ENCODE measurements at regions not wholly inside any gene's neighbourhood (a gene's known extent, or its start where the extent isn't known, plus 50 kb on each side); places are given as distances from the start of the nearest gene placed in this dataset.

DNA sequence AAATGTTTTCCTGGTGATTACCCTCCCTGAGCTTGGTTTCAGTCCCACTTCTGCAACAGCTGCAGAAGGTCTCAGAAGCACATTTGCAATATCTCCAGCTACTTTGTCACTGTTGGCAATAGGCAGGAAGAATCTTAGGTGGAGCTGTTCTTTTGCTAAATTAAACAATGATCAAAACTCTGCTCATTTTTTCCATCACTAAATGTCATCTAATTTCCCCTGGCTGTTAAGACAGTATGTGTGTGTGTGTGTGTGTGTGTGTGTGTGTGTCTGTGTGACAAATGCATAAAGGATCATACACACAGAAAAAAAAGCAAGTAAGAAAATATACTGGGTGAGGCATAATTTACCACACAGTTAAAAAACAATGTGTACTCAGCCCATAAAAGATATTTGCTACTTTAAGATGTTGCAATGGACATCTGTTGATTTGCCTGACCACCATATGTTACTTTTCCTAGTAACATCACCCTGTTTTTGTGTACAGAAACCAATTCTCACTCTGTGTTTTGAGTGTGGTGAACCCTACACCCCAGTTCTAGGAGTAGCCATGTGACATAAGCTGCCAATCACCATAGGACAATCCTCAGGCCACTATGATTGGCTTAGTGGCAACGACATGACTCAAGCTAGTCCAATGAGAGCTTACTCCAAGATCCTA is 572.6 kb upstream of the CLINT1 start:
- peak in 2 of 6 donors; percentile 13 to 14 for DNase-seq (ENCODE audit: low read depth in 4 of 6, low spot score in 6 of 6)
- whole genome bisulfite sequencing (ENCODE audit: insufficient coverage) = no CpG with 5 or more reads among the region's 1 CpG
- Histone ChIP-seq H3K27me3 (ENCODE audit: control insufficient read depth, insufficient read depth, low read length) (no peaks in the 10 kb centered on the region), H3K36me3 (ENCODE audit: control insufficient read depth, insufficient read depth, low read length) (no peaks in the 10 kb centered on the region), H3K4me3 (ENCODE audit: low read depth, low read length) (no peak overlapping the region), H3K27ac (ENCODE audit: low read depth, low read length) (no peak overlapping the region), H3K4me1 (ENCODE audit: control insufficient read depth, insufficient read depth, low read length) (no peaks in the 10 kb centered on the region), H3K9me3 (ENCODE audit: control insufficient read depth, insufficient read depth, low read length) (no peaks in the 10 kb centered on the region)

DNA sequence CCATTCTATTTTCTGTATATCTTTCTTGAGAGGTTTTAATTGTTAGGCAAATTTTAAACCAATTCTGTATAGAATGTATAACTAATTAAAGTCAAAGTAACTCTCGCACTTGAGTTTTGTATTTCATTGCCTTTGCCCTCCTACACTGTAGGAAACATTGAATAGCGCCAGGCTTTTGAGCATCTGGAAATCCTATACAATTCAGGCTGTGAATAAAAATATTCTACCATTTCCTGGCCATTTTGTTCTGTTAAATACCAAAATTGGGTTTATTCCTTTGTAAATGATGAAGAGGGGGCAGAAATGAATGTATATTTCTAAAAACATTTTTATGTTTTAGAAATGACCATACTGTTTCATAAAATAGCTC is 571.8 kb upstream of the CLINT1 start:
- H3K4me1 ChIP-seq (ENCODE audit: control insufficient read depth, insufficient read depth, low read length) = no peaks in the 10 kb centered on the region
- WGBS (ENCODE audit: insufficient coverage) = no CpG with 5 or more reads among the region's 2 CpGs
- H3K27ac ChIP-seq (ENCODE audit: low read depth, low read length) = no peak overlapping the region
- no peak for DNase-seq (ENCODE audit: low read depth in 4 of 6, low spot score in 6 of 6)
- no peaks in the 10 kb centered on the region for H3K36me3 ChIP-seq (ENCODE audit: control insufficient read depth, insufficient read depth, low read length)
- H3K4me3 ChIP-seq (ENCODE audit: low read depth, low read length) = no peak overlapping the region
- no peaks in the 10 kb centered on the region for H3K9me3 ChIP-seq (ENCODE audit: control insufficient read depth, insufficient read depth, low read length)
- no peaks in the 10 kb centered on the region for H3K27me3 ChIP-seq (ENCODE audit: control insufficient read depth, insufficient read depth, low read length)

DNA sequence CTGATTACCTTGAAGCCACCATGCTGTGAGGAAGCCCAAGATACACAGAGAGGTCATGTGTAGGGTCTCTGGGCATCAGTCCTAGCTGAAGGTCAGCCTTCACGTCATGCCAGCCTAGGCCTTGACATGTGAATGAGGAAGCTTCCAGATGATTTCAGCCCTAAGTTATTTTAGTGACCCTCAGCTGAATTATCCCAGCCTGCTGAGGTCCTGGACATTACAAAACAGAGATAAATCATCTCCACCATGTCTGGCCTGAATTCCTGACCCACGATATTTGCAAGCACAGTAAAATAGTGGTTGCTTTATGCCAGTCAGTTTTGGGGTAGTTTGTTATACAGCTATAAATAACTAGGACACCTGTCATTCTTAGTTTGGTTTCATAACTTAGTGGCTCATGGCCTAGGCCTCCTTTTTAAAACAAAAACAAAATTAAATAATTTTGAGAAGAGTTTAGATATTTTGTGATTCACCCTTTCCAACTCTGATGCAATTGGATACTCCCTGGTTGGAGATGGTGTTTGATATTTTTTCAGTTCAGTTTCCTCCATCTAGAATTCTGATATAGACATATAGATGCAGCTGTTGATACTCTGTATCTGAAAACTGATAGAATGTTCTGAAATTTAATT is 571.3 kb upstream of the CLINT1 start:
- no peaks in the 10 kb centered on the region for H3K27me3 ChIP-seq (ENCODE audit: control insufficient read depth, insufficient read depth, low read length)
- no peaks in the 10 kb centered on the region for H3K36me3 ChIP-seq (ENCODE audit: control insufficient read depth, insufficient read depth, low read length)
- no peak overlapping the region for H3K27ac ChIP-seq (ENCODE audit: low read depth, low read length)
- no peaks in the 10 kb centered on the region for H3K4me1 ChIP-seq (ENCODE audit: control insufficient read depth, insufficient read depth, low read length)
- H3K9me3 ChIP-seq (ENCODE audit: control insufficient read depth, insufficient read depth, low read length) = no peaks in the 10 kb centered on the region
- WGBS (ENCODE audit: insufficient coverage) = 83% methylated on average over 1 of the region's 2 CpGs
- H3K4me3 ChIP-seq (ENCODE audit: low read depth, low read length) = no peak overlapping the region
- DNase-seq (ENCODE audit: low read depth in 4 of 6, low spot score in 6 of 6) = no peak

DNA sequence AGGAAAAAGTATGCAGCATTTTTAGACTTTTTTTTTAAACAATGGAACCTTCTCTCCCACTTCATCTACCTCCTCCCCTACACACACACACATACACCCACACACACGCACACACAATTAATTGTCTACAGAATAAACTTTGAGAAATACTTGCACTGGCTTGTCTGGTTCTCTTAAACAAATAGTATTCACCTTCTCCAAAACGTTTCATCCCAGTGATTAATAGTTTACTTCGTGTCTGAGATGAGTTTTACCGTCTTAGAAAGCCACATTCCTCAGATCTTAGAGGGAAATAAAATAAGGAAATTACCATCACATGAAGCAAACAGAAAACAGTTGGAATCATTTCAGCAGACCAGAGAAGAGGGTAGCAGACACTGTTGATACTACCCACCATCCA is 570.6 kb upstream of the CLINT1 start:
- WGBS (ENCODE audit: insufficient coverage) = no CpG with 5 or more reads among the region's 4 CpGs
- DNase-seq (ENCODE audit: low read depth in 4 of 6, low spot score in 6 of 6) = no peak
- H3K9me3 ChIP-seq (ENCODE audit: control insufficient read depth, insufficient read depth, low read length) = no peaks in the 10 kb centered on the region
- no peaks in the 10 kb centered on the region for H3K36me3 ChIP-seq (ENCODE audit: control insufficient read depth, insufficient read depth, low read length)
- H3K27ac ChIP-seq (ENCODE audit: low read depth, low read length) = no peak overlapping the region
- H3K27me3 ChIP-seq (ENCODE audit: control insufficient read depth, insufficient read depth, low read length) = no peaks in the 10 kb centered on the region
- H3K4me1 ChIP-seq (ENCODE audit: control insufficient read depth, insufficient read depth, low read length) = no peaks in the 10 kb centered on the region
- H3K4me3 ChIP-seq (ENCODE audit: low read depth, low read length) = no peak overlapping the region

DNA sequence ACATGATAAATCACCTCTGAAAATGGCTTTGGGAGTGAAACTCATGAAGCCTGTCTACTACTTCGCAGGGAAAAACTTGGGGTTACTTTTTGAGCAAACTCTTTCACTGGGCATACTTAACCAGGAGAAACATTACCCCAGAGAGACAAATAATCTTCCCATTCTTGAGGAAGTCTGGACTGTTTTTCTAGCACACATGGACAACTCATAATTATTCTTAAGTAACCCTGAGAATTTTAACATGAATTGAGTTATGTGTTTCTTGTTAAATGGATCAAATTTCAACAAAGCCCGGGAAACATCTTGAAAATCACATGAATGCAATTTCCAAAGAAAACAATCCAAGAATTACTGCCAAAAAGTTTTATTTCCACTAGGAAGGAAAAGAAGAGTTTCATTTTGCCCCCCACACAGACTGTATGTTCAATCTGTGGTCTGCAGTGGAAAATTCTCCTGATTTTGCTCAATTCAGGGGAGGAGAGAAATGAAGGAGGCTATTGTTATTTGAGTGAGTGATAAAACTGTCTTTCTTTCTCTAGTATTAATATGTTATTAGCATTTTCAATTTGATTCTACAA is 564.8 kb upstream of the CLINT1 start:
- Histone ChIP-seq H3K27me3 (ENCODE audit: control insufficient read depth, insufficient read depth, low read length) (no peaks in the 10 kb centered on the region), H3K4me3 (ENCODE audit: low read depth, low read length) (no peak overlapping the region), H3K27ac (ENCODE audit: low read depth, low read length) (no peak overlapping the region), H3K36me3 (ENCODE audit: control insufficient read depth, insufficient read depth, low read length) (no peaks in the 10 kb centered on the region), H3K4me1 (ENCODE audit: control insufficient read depth, insufficient read depth, low read length) (no peaks in the 10 kb centered on the region), H3K9me3 (ENCODE audit: control insufficient read depth, insufficient read depth, low read length) (no peaks in the 10 kb centered on the region)
- WGBS (ENCODE audit: insufficient coverage) = no CpG with 5 or more reads among the region's 2 CpGs
- DNase-seq (ENCODE audit: low read depth in 4 of 6, low spot score in 6 of 6) = peak in 1 of 6 donors; percentile 40

DNA sequence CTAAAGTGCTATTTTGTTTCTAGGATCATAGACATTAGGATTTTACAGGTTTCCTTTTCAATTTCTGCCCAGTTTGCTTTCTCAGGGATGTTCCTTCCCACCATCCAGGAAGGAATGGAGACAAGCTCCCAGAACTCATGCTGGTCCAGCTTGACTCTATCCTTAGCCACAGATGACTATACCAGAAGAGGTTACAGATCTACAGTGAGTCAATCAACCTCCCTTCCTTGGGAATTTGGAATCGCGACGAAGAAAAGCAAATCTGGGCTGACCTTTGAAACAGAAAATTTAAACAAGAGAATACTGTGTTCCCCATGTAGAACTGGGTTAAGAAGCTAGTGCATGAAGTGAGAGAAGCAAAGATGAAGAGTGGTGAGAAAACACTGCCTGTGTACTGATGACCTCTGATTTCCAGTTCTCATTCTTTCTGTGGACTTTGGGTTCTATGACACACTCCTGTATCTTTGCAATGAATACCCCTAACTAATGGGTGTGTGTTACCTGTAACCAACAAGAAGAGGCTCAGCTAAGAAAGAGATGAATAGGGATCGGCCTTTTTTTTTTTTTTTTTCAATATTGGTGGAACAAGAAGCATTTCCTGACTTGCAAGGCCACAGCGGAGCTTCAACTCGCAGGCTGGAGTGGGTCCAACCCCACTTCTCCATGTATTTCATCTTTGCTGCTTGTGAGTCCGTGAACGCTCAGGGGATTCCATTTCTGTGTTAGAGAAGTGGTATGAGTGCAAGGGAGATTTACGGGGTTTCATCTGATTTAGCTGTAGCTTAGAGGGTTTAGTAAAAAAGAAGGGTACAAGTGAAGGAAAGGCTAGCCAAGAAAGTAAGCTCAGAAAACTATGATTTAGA is 563.9 kb upstream of the CLINT1 start:
- no peak overlapping the region for H3K4me3 ChIP-seq (ENCODE audit: low read depth, low read length)
- no peak overlapping the region for H3K27ac ChIP-seq (ENCODE audit: low read depth, low read length)
- no peaks in the 10 kb centered on the region for H3K27me3 ChIP-seq (ENCODE audit: control insufficient read depth, insufficient read depth, low read length)
- DNase-seq (ENCODE audit: low read depth in 4 of 6, low spot score in 6 of 6) = no peak
- no peaks in the 10 kb centered on the region for H3K9me3 ChIP-seq (ENCODE audit: control insufficient read depth, insufficient read depth, low read length)
- no peaks in the 10 kb centered on the region for H3K36me3 ChIP-seq (ENCODE audit: control insufficient read depth, insufficient read depth, low read length)
- WGBS (ENCODE audit: insufficient coverage) = no CpG with 5 or more reads among the region's 9 CpGs
- H3K4me1 ChIP-seq (ENCODE audit: control insufficient read depth, insufficient read depth, low read length) = no peaks in the 10 kb centered on the region

DNA sequence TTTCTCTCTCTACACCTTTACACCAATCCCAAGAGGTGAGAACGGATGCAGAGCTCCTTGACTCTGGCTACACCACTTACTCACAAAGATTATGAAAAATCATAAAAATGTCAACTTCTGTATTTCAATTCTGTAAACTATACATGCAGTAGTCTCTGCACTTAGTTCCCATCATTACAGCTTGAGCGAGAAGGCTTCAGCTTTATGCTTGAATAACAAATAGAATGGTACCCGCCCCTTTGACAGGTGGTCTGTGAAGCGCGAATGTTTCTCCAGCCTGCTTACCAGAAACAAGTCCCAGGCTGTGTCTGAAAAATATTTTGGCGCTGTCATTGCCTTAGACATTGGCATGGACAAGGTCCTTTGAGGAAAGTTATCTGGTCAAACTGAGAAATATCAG is 562.4 kb upstream of the CLINT1 start:
- Histone ChIP-seq H3K27me3 (ENCODE audit: control insufficient read depth, insufficient read depth, low read length) (no peaks in the 10 kb centered on the region), H3K27ac (ENCODE audit: low read depth, low read length) (no peak overlapping the region), H3K9me3 (ENCODE audit: control insufficient read depth, insufficient read depth, low read length) (no peaks in the 10 kb centered on the region), H3K4me1 (ENCODE audit: control insufficient read depth, insufficient read depth, low read length) (no peaks in the 10 kb centered on the region), H3K36me3 (ENCODE audit: control insufficient read depth, insufficient read depth, low read length) (no peaks in the 10 kb centered on the region), H3K4me3 (ENCODE audit: low read depth, low read length) (no peak overlapping the region)
- WGBS (ENCODE audit: insufficient coverage) = 83% methylated on average over 4 of the region's 6 CpGs
- DNase-seq (ENCODE audit: low read depth in 4 of 6, low spot score in 6 of 6) = no peak

DNA sequence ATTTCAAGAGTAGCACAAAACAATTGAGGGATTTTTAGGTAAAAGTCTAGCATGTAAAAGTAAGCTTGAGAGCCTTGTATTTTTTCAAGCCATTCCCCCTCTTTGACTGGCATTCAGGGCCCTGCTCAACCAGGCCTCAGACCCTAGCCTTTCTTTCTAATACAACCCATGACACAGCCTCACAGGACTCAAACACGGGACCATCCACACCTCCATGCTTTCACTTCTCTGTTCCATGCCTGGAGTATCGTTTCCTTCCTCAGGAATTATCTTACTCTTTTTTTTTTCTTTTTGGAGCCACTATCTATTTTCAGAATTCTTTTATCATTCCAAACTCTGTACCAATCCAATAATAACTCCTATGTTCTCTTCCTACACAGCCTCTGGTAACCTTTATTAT is 560.2 kb upstream of the CLINT1 start:
- no peaks in the 10 kb centered on the region for H3K9me3 ChIP-seq (ENCODE audit: control insufficient read depth, insufficient read depth, low read length)
- 100% methylated on average over 2 of the region's 2 CpGs for WGBS (ENCODE audit: insufficient coverage)
- DNase-seq (ENCODE audit: low read depth in 4 of 6, low spot score in 6 of 6) = no peak
- H3K4me3 ChIP-seq (ENCODE audit: low read depth, low read length) = no peak overlapping the region
- H3K27me3 ChIP-seq (ENCODE audit: control insufficient read depth, insufficient read depth, low read length) = no peaks in the 10 kb centered on the region
- H3K4me1 ChIP-seq (ENCODE audit: control insufficient read depth, insufficient read depth, low read length) = no peaks in the 10 kb centered on the region
- no peaks in the 10 kb centered on the region for H3K36me3 ChIP-seq (ENCODE audit: control insufficient read depth, insufficient read depth, low read length)
- H3K27ac ChIP-seq (ENCODE audit: low read depth, low read length) = no peak overlapping the region

DNA sequence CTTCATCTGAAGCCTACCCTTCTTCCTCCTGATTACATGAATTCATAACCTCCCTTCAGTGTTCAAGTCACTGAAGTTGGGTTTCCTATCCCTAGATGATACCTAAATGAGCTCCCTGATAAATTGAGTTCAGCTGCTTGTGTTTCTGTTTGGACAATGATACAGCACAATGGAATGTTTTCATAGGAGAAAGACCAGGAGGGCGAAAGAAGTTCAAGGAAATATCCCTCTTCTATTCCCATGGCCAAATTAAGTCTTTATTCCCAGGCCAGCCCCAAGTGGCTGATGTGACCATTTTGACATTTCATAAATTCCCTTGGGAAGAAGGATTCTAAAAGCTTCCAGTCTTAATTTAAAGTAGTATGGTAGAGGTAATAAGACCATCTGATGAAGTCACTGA is 555.8 kb upstream of the CLINT1 start:
- Histone ChIP-seq H3K9me3 (ENCODE audit: control insufficient read depth, insufficient read depth, low read length) (no peaks in the 10 kb centered on the region), H3K4me1 (ENCODE audit: control insufficient read depth, insufficient read depth, low read length) (no peaks in the 10 kb centered on the region), H3K4me3 (ENCODE audit: low read depth, low read length) (no peak overlapping the region), H3K27ac (ENCODE audit: low read depth, low read length) (peak overlapping the region; percentile 19), H3K36me3 (ENCODE audit: control insufficient read depth, insufficient read depth, low read length) (no peaks in the 10 kb centered on the region), H3K27me3 (ENCODE audit: control insufficient read depth, insufficient read depth, low read length) (no peaks in the 10 kb centered on the region)
- peak in 2 of 6 donors; percentile 6 to 51 for DNase-seq (ENCODE audit: low read depth in 4 of 6, low spot score in 6 of 6)
- no CpG with 5 or more reads among the region's 1 CpG for WGBS (ENCODE audit: insufficient coverage)

All from spinal cord (tissue), 9 donors.